IPS-NIHi7 (cell line): ENCODE measurements at regions not wholly inside any gene's neighbourhood (a gene's known extent, or its start where the extent isn't known, plus 50 kb on each side); places are given as distances from the start of the nearest gene placed in this dataset.
"Not testable (repeated sequence)": the region's sequence is repeated elsewhere in the genome, so short reads cannot be mapped to it uniquely, and the experiment has no call there.

ENCODE experiments used
- DNase-seq: peaks from one replicate; pipeline ENCODE4 v3.0.0; 2012; ENCODE audit warnings: mixed read lengths; ENCODE audit errors: extremely low spot score

DNA sequence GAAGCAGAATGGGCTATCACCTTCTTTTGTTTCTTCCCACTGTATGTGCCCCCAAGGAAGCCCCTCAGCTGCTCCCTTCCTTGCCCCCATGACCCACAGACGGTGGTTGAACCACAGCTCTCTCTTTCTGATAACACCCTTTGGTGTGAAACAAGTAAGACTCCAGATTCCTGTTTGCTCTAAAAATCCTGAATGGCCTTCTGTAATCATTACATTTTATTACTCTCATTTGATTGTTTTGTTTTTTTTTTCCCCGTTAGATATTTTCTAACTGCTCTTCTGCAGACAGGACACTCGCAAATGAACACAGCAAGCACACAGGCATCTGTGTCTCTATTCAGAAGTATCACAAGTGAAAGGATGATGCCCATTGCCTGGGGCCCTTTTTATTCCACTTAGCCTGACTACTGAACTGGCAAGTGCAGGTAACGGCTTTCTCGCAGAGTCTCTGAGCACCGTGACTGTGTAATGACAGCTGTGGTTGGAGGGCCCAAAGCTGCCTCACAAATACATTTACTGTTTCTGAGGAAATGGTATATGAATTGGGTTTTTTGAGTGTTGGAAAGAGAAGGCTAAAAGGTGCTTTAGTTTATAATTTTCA is 59.3 kb downstream of the OXGR1 start:
- no peak for DNase-seq

GRCh38 chr13:96925916-96926628 is 68.2 kb downstream of the OXGR1 start:
- no peak for DNase-seq

DNA sequence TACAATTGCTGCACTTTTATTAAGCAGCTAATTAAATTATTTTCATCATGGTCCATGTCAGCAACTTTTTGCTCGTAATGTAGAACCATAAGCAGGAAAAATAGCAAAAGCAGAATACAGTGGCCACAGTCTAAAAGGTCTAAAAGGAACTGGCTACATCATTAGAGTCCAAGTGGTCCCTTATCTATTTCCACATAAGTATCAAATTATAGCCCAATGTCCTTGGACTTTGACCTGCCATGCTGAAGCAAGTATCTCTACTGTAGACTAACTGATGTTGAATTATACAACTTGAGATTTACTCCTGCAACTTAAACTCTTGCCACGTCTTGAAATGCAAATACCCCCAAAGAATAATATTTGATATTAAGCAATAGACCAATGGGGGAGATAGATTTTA is 68.8 kb downstream of the OXGR1 start:
- no peak for DNase-seq

- DNase-seq, result not testable (repeated sequence)
Observed at GRCh38 chr13:96918861-96919631, 75.2 kb downstream of the OXGR1 start.

DNA sequence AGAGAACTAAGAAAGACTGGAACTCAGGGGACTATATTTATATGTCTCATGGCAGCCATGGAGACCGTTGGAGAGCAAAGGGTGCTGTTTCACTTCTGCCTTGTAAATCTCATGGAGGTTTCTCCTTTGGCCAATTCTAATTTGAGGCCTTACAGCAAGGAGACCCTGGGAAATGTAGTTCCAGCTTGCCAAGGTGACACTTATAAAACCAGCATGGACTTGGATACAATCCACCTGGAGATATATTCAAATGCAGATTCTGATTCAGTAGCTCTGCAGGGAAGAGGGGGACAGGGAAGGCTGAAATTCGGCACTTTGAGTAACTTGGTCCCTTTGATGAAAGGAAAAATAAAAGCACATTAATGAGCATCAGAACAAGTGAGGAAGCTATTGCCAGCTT is 90.0 kb downstream of the OXGR1 start:
- DNase-seq, result no peak

- DNase-seq, result no peak
Observed at GRCh38 chr13:96903085-96903484, 91.2 kb downstream of the OXGR1 start.

DNA sequence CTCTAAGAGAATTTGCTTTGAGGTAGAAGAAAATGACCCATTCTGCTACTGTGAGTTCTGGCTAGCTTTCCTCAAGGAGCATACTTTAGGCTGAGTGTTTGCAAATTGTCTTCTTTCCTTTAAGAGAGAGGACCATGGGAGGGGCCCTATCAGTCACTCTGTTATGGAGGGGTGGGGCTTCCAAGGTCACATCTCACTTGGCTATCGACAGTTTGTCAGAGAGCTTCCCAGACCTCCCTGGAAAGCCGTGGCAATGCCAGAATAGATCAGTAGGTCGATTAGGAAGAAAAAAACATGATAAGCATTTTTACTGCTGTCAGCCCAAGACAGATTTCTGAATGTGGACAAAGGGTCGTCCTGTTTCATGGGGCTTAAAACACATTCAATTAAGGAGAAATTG is 93.3 kb downstream of the OXGR1 start:
- DNase-seq, result peak; percentile 41

DNA sequence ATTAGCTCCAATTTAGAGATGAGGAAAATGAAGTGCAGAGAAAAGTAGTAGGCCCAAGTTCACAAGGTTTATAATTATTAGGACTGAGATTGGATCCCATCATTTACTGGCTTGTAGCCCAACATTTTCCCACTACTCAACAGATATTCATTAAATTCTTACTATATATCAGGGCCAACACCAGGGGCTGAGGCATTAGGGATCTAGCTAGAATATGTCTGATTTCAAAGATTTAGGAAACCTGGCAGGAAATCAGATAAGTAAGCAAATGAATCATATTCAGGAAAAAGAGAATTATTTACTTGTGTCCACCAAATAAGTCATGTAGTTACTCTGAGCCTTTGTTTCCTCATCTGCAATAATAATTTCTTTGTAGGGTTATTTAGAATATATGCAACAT is 94.3 kb downstream of the OXGR1 start:
- DNase-seq, result no peak

- peak; percentile 64 for DNase-seq
Observed at GRCh38 chr13:96898646-96899254, 95.5 kb downstream of the OXGR1 start.

- DNase-seq, result no peak
Observed at GRCh38 chr13:96898212-96898611, 96.1 kb downstream of the OXGR1 start.
